HL-60 (cell line): ENCODE measurements at regions not wholly inside any gene's neighbourhood (a gene's known extent, or its start where the extent isn't known, plus 50 kb on each side); places are given as distances from the start of the nearest gene placed in this dataset.

ENCODE experiments used
- DNase-seq, 2 experiments: peaks; one replicate each; pipeline ENCODE4 v3.0.0-alpha.2; 2010 to 2020; ENCODE audit warnings: low read depth in 1 of 2, low spot score in 1 of 2
- H3K27ac ChIP-seq: fragments of 250-450 bp; sonication (Bioruptor Pico); replicated peaks from 2 replicates; pipeline ENCODE4 v1.5.1; 2020; ENCODE audit warnings: mild to moderate bottlenecking, moderate library complexity
- H3K27me3 ChIP-seq: fragments of 250-450 bp; sonication (Bioruptor Pico); 2 replicates; pipeline ENCODE4 v1.5.1; 2021; ENCODE audit warnings: mild to moderate bottlenecking, moderate library complexity; ENCODE audit not compliant: insufficient read depth, poor library complexity, severe bottlenecking
- H3K4me3 ChIP-seq: replicated peaks from 2 replicates; pipeline ENCODE4 v1.5.1; 2011; ENCODE audit warnings: mild to moderate bottlenecking, control low read depth, low read length; ENCODE audit not compliant: insufficient read depth
- GABPA ChIP-seq: IDR thresholded peaks from 2 replicates; pipeline ENCODE4 v1.6.1; 2012; ENCODE audit warnings: low read depth
- POLR2AphosphoS5 ChIP-seq: IDR thresholded peaks from 2 replicates; pipeline ENCODE4 v1.6.1; 2012; ENCODE audit warnings: low read depth
- SPI1 ChIP-seq: IDR thresholded peaks from 2 replicates; pipeline ENCODE4 v1.6.1; 2012; ENCODE audit warnings: low read depth, mild to moderate bottlenecking, borderline replicate concordance
- TF ChIP-seq, protein P1 (sequence below): IDR thresholded peaks from 2 replicates; pipeline ENCODE4 v1.6.1; 2012; ENCODE audit warnings: low read depth; ENCODE audit not compliant: insufficient replicate concordance
- TF ChIP-seq, protein P2 (sequence below): IDR thresholded peaks from one replicate; pipeline ENCODE4 v1.5.1; 2011; ENCODE audit warnings: low read length, control low read depth, inconsistent platforms; ENCODE audit not compliant: insufficient read depth

DNA sequence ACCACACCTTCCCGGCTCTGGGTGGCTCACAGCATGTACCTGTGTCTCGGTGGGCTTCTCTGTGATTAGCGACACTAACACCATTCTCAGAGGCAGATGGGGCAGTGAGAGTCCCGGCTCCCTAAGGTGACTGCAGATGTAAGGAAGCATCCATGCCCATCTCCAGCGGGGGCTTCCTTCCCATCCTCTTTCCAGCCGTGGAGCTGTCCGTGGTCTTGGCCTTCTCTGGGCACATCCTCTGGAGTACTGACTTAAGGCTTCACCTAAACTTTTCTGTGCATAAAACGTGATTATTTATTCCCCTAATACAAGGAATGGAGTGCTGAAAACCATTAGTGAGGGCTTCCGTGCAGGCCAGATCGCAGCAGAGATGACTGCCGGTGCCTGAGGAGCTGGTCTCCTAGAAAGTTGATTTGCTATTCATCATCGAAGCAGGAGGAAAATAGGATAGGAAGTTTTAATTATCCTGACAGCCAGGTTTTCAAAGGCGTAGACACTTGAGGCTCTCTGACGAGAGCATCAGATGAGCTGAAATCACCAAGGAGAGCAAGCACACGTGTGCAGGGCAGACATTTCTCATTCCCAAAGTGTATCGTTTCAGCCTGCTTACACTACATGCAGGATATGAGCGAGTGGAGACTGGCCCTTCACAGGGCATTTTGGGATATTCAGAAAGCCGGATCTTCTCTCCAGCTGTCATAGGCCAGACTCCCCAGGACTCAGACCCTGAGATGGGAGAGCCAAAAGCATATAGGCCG, 186.1 kb upstream of the SALL3 start:
- DNase-seq: no peak
- no peak for TF ChIP-seq POLR2AphosphoS5
- no peak for TF ChIP-seq SPI1
- no peak for TF ChIP-seq GABPA
- TF ChIP-seq, protein P1, sequence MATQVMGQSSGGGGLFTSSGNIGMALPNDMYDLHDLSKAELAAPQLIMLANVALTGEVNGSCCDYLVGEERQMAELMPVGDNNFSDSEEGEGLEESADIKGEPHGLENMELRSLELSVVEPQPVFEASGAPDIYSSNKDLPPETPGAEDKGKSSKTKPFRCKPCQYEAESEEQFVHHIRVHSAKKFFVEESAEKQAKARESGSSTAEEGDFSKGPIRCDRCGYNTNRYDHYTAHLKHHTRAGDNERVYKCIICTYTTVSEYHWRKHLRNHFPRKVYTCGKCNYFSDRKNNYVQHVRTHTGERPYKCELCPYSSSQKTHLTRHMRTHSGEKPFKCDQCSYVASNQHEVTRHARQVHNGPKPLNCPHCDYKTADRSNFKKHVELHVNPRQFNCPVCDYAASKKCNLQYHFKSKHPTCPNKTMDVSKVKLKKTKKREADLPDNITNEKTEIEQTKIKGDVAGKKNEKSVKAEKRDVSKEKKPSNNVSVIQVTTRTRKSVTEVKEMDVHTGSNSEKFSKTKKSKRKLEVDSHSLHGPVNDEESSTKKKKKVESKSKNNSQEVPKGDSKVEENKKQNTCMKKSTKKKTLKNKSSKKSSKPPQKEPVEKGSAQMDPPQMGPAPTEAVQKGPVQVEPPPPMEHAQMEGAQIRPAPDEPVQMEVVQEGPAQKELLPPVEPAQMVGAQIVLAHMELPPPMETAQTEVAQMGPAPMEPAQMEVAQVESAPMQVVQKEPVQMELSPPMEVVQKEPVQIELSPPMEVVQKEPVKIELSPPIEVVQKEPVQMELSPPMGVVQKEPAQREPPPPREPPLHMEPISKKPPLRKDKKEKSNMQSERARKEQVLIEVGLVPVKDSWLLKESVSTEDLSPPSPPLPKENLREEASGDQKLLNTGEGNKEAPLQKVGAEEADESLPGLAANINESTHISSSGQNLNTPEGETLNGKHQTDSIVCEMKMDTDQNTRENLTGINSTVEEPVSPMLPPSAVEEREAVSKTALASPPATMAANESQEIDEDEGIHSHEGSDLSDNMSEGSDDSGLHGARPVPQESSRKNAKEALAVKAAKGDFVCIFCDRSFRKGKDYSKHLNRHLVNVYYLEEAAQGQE: peak; percentile 81
- TF ChIP-seq, protein P2, sequence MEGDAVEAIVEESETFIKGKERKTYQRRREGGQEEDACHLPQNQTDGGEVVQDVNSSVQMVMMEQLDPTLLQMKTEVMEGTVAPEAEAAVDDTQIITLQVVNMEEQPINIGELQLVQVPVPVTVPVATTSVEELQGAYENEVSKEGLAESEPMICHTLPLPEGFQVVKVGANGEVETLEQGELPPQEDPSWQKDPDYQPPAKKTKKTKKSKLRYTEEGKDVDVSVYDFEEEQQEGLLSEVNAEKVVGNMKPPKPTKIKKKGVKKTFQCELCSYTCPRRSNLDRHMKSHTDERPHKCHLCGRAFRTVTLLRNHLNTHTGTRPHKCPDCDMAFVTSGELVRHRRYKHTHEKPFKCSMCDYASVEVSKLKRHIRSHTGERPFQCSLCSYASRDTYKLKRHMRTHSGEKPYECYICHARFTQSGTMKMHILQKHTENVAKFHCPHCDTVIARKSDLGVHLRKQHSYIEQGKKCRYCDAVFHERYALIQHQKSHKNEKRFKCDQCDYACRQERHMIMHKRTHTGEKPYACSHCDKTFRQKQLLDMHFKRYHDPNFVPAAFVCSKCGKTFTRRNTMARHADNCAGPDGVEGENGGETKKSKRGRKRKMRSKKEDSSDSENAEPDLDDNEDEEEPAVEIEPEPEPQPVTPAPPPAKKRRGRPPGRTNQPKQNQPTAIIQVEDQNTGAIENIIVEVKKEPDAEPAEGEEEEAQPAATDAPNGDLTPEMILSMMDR: no peak
- H3K4me3 ChIP-seq: no peak overlapping the region
- no peak overlapping the region for H3K27ac ChIP-seq
- H3K27me3 ChIP-seq: no peaks in the 10 kb centered on the region

DNA sequence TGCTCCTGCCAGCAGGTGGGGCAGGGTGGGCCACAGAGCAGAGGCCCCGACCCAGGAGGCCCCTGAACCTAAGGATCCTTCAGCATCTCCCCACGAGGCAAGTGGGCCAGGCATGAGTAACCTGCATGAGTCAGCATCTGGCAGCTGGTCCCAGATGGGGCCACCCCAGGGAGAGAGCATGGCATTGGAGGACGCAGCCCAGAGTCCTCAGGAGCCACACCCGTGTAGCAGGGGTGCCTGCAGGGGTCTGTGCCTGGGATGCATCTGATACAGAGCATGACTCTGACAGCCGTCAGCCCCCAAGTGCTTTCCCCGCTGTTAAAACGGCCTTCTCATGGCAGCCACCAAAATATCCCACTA, 185.6 kb upstream of the SALL3 start:
- no peaks in the 10 kb centered on the region for H3K27me3 ChIP-seq

DNA sequence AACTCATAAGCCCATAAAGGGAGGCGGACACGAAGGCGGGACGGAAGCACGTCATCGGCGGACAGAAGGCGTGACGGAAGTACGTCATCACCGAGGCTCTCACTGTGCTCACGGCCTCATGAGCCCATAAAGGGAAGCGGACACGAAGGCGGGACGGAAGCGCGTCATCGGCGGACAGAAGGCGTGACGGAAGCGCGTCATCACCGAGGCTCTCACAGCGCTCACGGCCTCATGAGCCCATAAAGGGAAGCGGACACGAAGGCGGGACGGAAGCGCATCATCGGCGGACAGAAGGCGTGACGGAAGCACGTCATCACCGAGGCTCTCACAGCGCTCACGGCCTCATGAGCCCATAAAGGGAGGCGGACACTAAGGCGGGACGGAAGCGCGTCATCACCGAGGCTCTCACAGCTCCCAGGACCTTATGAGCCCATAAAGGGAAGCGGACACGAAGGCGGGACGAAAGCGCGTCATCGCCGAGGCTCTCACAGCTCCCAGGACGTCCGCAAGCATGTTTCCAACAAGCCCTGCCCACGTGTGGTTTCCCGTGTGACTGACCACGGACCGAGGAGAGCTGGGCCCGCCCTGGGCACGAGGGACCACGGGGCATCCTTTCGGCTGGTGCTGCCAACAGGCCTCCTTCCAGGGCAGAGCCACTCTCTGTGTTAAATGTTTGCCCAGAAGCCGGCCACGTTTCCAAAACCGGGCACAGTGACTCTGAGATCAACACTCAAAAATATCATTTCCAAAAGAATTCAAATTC, 182.7 kb upstream of the SALL3 start:
- TF ChIP-seq, protein P2: no peak
- TF ChIP-seq GABPA: no peak
- no peak for TF ChIP-seq POLR2AphosphoS5
- TF ChIP-seq, protein P1: no peak
- TF ChIP-seq SPI1: no peak
- no peak overlapping the region for H3K4me3 ChIP-seq
- DNase-seq: no peak
- no peak overlapping the region for H3K27ac ChIP-seq
- no peaks in the 10 kb centered on the region for H3K27me3 ChIP-seq

More for the DNA sequence above, 185.6 kb upstream of the SALL3 start:
- no peak for DNase-seq
- no peak overlapping the region for H3K27ac ChIP-seq
- TF ChIP-seq SPI1 (no peak), POLR2AphosphoS5 (no peak), GABPA (no peak)
- TF ChIP-seq, protein P2: no peak
- TF ChIP-seq, protein P1: no peak
- no peak overlapping the region for H3K4me3 ChIP-seq
